Fibroblast of lung (primary cell): ENCODE measurements at regions not wholly inside any gene's neighbourhood (a gene's known extent, or its start where the extent isn't known, plus 50 kb on each side); places are given as distances from the start of the nearest gene placed in this dataset.

ENCODE experiments used
- DNase-seq, 2 donors: peaks; one replicate each; pipeline versions ENCODE4 v3.0.0 to v3.0.0-alpha.2; 2010; ENCODE audit warnings: low read depth in 2 of 2
- H2AFZ ChIP-seq: 2 replicates; pipeline ENCODE4 v1.5.1; 2012; ENCODE audit warnings: low read length, control low read depth, inconsistent platforms
- H3K27ac ChIP-seq: 2 replicates; pipeline ENCODE4 v1.5.1; 2011; ENCODE audit warnings: low read length, control low read depth; ENCODE audit not compliant: insufficient read depth
- H3K27me3 ChIP-seq: 2 replicates; pipeline ENCODE4 v1.5.1; 2011; ENCODE audit warnings: mild to moderate bottlenecking, low read length; ENCODE audit not compliant: control insufficient read depth, insufficient read depth
- H3K36me3 ChIP-seq: 2 replicates; pipeline ENCODE4 v1.5.1; 2011; ENCODE audit warnings: low read length; ENCODE audit not compliant: control insufficient read depth, insufficient read depth
- H3K4me1 ChIP-seq: 2 replicates; pipeline ENCODE4 v1.5.1; 2011; ENCODE audit warnings: low read length; ENCODE audit not compliant: control insufficient read depth, insufficient read depth; ENCODE audit errors: extremely low read depth
- H3K4me2 ChIP-seq: 2 replicates; pipeline ENCODE4 v1.5.1; 2011; ENCODE audit warnings: low read length, control low read depth; ENCODE audit not compliant: insufficient read depth; ENCODE audit errors: extremely low read depth
- H3K4me3 ChIP-seq, 4 experiments: fragments of 200-600 bp in 1 of 4; sonication (generic) in 1 of 4; replicated peaks in 1 of 4; 2 replicates each; pipeline ENCODE4 v1.5.1; 2011 to 2016; ENCODE audit warnings: low read length in 4 of 4, low read depth in 3 of 4, mild to moderate bottlenecking in 3 of 4, control low read depth in 2 of 4, inconsistent platforms in 1 of 4, mixed read lengths in 1 of 4; ENCODE audit not compliant: insufficient read depth in 1 of 4; ENCODE audit errors: control extremely low read depth in 1 of 4
- H3K79me2 ChIP-seq: 2 replicates; pipeline ENCODE4 v1.5.1; 2012; ENCODE audit warnings: mild to moderate bottlenecking, low read length, inconsistent platforms; ENCODE audit not compliant: control insufficient read depth, insufficient read depth
- H3K9ac ChIP-seq: 2 replicates; pipeline ENCODE4 v1.5.1; 2011; ENCODE audit warnings: mild to moderate bottlenecking, low read length, control low read depth; ENCODE audit not compliant: insufficient read depth
- H3K9me3 ChIP-seq: 2 replicates; pipeline ENCODE4 v1.5.1; 2012; ENCODE audit warnings: low read depth, low read length; ENCODE audit not compliant: control insufficient read depth, insufficient read depth
- H4K20me1 ChIP-seq: 2 replicates; pipeline ENCODE4 v1.5.1; 2011; ENCODE audit warnings: low read length; ENCODE audit not compliant: control insufficient read depth, insufficient read depth; ENCODE audit errors: extremely low read depth
- CTCF ChIP-seq, 2 donors: IDR thresholded peaks in 1 of 2; conservative IDR thresholded peaks in 1 of 2; 1 replicate in 1 of 2; 2 replicates in 1 of 2; pipeline ENCODE4 v1.5.1; 2011 to 2012; ENCODE audit warnings: low read length in 2 of 2, control low read depth in 1 of 2, inconsistent platforms in 1 of 2, low read depth in 1 of 2, mild to moderate bottlenecking in 1 of 2
- EZH2 ChIP-seq: IDR thresholded peaks from 2 replicates; pipeline ENCODE4 v1.5.1; 2012; ENCODE audit warnings: low read length, control low read depth, mild to moderate bottlenecking; ENCODE audit errors: missing control alignments

GRCh38 chr9:80086822-80087345 lies 515.1 kb downstream of the TLE4 start:
- Histone ChIP-seq H3K4me2 (no peak overlapping the region), H3K4me1 (no peaks in the 10 kb centered on the region), H3K4me3 (no peak overlapping the region), H3K36me3 (no peaks in the 10 kb centered on the region), H2AFZ (no peak overlapping the region), H4K20me1 (no peaks in the 10 kb centered on the region), H3K27me3 (no peaks in the 10 kb centered on the region), H3K79me2 (no peaks in the 10 kb centered on the region), H3K9me3 (no peaks in the 10 kb centered on the region), H3K27ac (no peak overlapping the region), H3K9ac (no peak overlapping the region)
- no peak for TF ChIP-seq CTCF (conservative IDR thresholded peaks at IDR 0.05 in 1 of 2, IDR thresholded peaks at IDR 0.05 in 1 of 2; ENCODE audit: low read depth in 1 of 2, low read length in 2 of 2)
- no peak for TF ChIP-seq EZH2
- DNase-seq, result no peak

GRCh38 chr9:80086386-80086785 lies 514.6 kb downstream of the TLE4 start:
- H3K9me3 ChIP-seq, result no peaks in the 10 kb centered on the region
- H4K20me1 ChIP-seq, result no peaks in the 10 kb centered on the region
- no peak overlapping the region for H2AFZ ChIP-seq
- H3K36me3 ChIP-seq, result no peaks in the 10 kb centered on the region
- H3K27me3 ChIP-seq, result no peaks in the 10 kb centered on the region
- no peaks in the 10 kb centered on the region for H3K79me2 ChIP-seq
- no peak for TF ChIP-seq EZH2
- TF ChIP-seq CTCF (conservative IDR thresholded peaks at IDR 0.05 in 1 of 2, IDR thresholded peaks at IDR 0.05 in 1 of 2; ENCODE audit: low read depth in 1 of 2, low read length in 2 of 2), result no peak
- H3K9ac ChIP-seq, result no peak overlapping the region
- no peak overlapping the region for H3K4me3 ChIP-seq
- no peaks in the 10 kb centered on the region for H3K4me1 ChIP-seq
- no peak overlapping the region for H3K4me2 ChIP-seq
- no peak for DNase-seq
- H3K27ac ChIP-seq, result no peak overlapping the region

- H3K36me3 ChIP-seq, result no peaks in the 10 kb centered on the region
- no peak overlapping the region for H3K4me2 ChIP-seq
- no peaks in the 10 kb centered on the region for H3K79me2 ChIP-seq
- H3K27ac ChIP-seq, result no peak overlapping the region
- no peak overlapping the region for H2AFZ ChIP-seq
- no peaks in the 10 kb centered on the region for H3K4me1 ChIP-seq
- H3K9ac ChIP-seq, result no peak overlapping the region
- no peaks in the 10 kb centered on the region for H3K9me3 ChIP-seq
- no peaks in the 10 kb centered on the region for H4K20me1 ChIP-seq
- no peak overlapping the region for H3K4me3 ChIP-seq
- TF ChIP-seq EZH2 (no peak), CTCF (conservative IDR thresholded peaks at IDR 0.05 in 1 of 2, IDR thresholded peaks at IDR 0.05 in 1 of 2; ENCODE audit: low read depth in 1 of 2, low read length in 2 of 2) (no peak)
- DNase-seq, result no peak
- H3K27me3 ChIP-seq, result no peaks in the 10 kb centered on the region
These were observed 513.9 kb downstream of the TLE4 start for GRCh38 chr9:80085668-80086067.
